Retinal pigment epithelial cell (primary cell): ENCODE measurements at regions not wholly inside any gene's neighbourhood (a gene's known extent, or its start where the extent isn't known, plus 50 kb on each side); places are given as distances from the start of the nearest gene placed in this dataset.
"Not testable (repeated sequence)": the region's sequence is repeated elsewhere in the genome, so short reads cannot be mapped to it uniquely, and the experiment has no call there.

Experiments
- DNase-seq: peaks from one replicate; pipeline ENCODE4 v3.0.0-alpha.2; 2010; ENCODE audit warnings: low read depth
- H3K4me3 ChIP-seq: 2 replicates; pipeline ENCODE4 v1.5.1; 2011; ENCODE audit warnings: mild to moderate bottlenecking, low read length, control low read depth, moderate library complexity
- TF ChIP-seq, protein P1 (sequence below): conservative IDR thresholded peaks from 2 replicates; pipeline ENCODE4 v1.5.1; 2011; ENCODE audit warnings: low read depth, low read length, control low read depth, inconsistent platforms

- no peak overlapping the region for H3K4me3 ChIP-seq
- no peak for DNase-seq
- TF ChIP-seq, protein P1, sequence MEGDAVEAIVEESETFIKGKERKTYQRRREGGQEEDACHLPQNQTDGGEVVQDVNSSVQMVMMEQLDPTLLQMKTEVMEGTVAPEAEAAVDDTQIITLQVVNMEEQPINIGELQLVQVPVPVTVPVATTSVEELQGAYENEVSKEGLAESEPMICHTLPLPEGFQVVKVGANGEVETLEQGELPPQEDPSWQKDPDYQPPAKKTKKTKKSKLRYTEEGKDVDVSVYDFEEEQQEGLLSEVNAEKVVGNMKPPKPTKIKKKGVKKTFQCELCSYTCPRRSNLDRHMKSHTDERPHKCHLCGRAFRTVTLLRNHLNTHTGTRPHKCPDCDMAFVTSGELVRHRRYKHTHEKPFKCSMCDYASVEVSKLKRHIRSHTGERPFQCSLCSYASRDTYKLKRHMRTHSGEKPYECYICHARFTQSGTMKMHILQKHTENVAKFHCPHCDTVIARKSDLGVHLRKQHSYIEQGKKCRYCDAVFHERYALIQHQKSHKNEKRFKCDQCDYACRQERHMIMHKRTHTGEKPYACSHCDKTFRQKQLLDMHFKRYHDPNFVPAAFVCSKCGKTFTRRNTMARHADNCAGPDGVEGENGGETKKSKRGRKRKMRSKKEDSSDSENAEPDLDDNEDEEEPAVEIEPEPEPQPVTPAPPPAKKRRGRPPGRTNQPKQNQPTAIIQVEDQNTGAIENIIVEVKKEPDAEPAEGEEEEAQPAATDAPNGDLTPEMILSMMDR: no peak
These were observed 60.6 kb upstream of the EMB start for GRCh38 chr5:50501491-50502228.

DNA sequence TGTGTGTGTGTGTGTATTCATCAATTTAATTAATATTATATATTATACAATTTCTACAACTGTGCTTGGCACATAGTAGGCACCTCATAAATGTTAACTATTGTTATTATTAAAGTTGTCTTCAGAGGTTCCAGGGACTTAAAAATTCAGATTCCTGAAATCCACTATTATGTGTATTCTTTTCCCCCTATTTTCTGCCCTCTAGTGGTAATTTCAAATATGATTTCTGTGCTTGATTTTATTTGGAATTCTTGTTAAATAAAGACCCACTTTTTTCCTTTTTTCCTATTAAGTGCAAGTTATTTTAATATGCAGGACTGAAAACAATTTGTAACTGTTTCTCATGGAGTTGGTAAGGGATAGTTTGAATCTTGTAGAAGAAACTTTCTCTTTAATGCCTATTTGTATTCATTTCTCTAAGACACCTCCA is 72.0 kb upstream of the EMB start:
- TF ChIP-seq, protein P1: peak; percentile 20
- not testable (repeated sequence) for H3K4me3 ChIP-seq, DNase-seq

DNA sequence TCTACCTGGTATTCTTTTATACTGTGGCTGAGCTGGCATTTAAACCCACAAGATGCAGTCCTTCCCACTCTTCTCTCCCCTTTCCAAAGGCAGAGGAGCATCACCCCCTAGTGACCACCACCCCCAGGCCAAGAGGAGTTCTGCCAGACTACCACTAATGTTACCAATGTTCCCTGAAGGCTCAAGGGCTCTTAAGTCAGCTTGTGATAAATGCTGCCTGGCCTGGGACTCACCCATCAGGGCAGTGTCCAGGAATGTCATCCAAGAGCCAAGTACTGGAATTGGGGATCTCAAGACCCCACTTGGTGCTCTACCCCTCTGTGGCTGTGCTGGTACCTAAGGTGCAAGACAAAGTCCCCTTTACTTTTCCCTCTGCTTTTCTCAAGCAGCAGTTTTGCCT is 80.0 kb upstream of the EMB start:
- not testable (repeated sequence) for H3K4me3 ChIP-seq, DNase-seq

DNA sequence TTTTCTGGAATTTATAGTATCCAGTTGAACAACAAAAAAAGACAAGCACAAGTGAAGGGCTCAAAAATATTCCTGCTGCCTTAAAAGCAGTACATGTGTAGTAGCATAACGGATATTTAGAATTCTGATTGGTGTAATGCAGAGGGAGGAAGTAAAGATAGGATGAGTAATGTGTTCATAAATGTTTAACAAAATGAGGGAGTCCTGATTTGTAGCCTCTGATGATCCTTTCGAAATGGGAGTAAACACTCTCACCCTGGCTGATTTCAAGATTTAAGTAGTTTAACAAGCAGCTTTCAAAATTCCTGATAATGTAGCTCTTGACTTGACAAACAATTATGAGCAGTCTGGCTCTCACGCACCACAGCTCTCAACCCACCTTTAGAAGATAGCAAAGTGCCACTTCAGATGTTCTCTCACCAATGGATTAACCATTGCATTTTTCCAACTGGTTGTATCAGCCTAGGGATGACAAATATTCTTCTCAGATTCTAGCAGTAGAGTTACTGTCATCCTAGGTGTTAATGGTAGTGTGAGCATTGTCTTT is 86.5 kb upstream of the EMB start:
- H3K4me3 ChIP-seq, DNase-seq: not testable (repeated sequence)

GRCh38 chr5:50535393-50535792 is 94.3 kb upstream of the EMB start:
- H3K4me3 ChIP-seq: no peak overlapping the region
- TF ChIP-seq, protein P1: no peak
- DNase-seq: no peak

DNA sequence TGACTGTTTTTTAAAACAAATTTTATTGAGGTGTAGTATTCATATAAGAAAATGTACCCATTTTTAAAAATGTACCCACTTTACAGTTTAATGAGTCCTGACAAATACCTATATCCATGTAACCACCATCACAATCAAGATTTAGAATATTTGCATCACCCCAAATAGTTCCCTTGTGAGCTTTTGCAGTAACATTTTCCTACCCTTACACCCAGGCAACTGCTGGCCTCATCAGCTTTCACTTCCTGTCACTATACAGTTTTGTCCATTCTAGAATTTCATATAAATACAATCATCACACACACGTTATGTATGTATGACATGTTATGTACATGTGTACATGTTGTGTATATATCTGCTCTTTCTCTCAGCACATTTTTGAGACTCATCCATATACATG is 96.4 kb upstream of the EMB start:
- not testable (repeated sequence) for H3K4me3 ChIP-seq, DNase-seq

- H3K4me3 ChIP-seq: no peak overlapping the region
- no peak for DNase-seq
- TF ChIP-seq, protein P1: no peak
These were observed 106.2 kb upstream of the EMB start for GRCh38 chr5:50547303-50547702.

GRCh38 chr5:50550267-50550666 is 109.2 kb upstream of the EMB start:
- no peak for DNase-seq
- TF ChIP-seq, protein P1: no peak
- no peak overlapping the region for H3K4me3 ChIP-seq
